IPS-NIHi11 (cell line): ENCODE measurements at regions not wholly inside any gene's neighbourhood (a gene's known extent, or its start where the extent isn't known, plus 50 kb on each side); places are given as distances from the start of the nearest gene placed in this dataset.

Experiments
- DNase-seq: peaks from one replicate; pipeline ENCODE4 v3.0.0; 2012; ENCODE audit warnings: mixed read lengths, low spot score

- DNase-seq: no peak
These were observed 86.8 kb downstream of the SPRING1 start for GRCh38 chr12:116651089-116651488.

- DNase-seq: no peak
These were observed 87.2 kb downstream of the SPRING1 start for GRCh38 chr12:116650585-116651087.

GRCh38 chr12:116650062-116650461, 87.8 kb downstream of the SPRING1 start:
- DNase-seq: no peak

GRCh38 chr12:116647813-116648212, 88.6 kb downstream of the MAP1LC3B2 start:
- DNase-seq: no peak

- DNase-seq: no peak
These were observed 87.7 kb downstream of the MAP1LC3B2 start for GRCh38 chr12:116646901-116647300.

GRCh38 chr12:116644806-116645205, 85.6 kb downstream of the MAP1LC3B2 start:
- no peak for DNase-seq

GRCh38 chr12:116642683-116643082, 83.5 kb downstream of the MAP1LC3B2 start:
- DNase-seq: no peak

GRCh38 chr12:116642106-116642505, 82.9 kb downstream of the MAP1LC3B2 start:
- no peak for DNase-seq

GRCh38 chr12:116640281-116640680, 81.1 kb downstream of the MAP1LC3B2 start:
- no peak for DNase-seq

GRCh38 chr12:116639765-116640164, 80.6 kb downstream of the MAP1LC3B2 start:
- no peak for DNase-seq

GRCh38 chr12:116638376-116638775, 79.2 kb downstream of the MAP1LC3B2 start:
- DNase-seq: no peak

- DNase-seq: no peak
These were observed 78.5 kb downstream of the MAP1LC3B2 start for GRCh38 chr12:116637589-116638150.

GRCh38 chr12:116636608-116637519, 77.7 kb downstream of the MAP1LC3B2 start:
- no peak for DNase-seq

- DNase-seq: no peak
These were observed 76.3 kb downstream of the MAP1LC3B2 start for GRCh38 chr12:116635487-116635886.

- DNase-seq: no peak
These were observed 74.3 kb downstream of the MAP1LC3B2 start for GRCh38 chr12:116633476-116633875.

- DNase-seq: no peak
These were observed 72.4 kb downstream of the MAP1LC3B2 start for GRCh38 chr12:116631619-116632018.

GRCh38 chr12:116630762-116631161, 71.6 kb downstream of the MAP1LC3B2 start:
- no peak for DNase-seq

- DNase-seq: no peak
These were observed 70.3 kb downstream of the MAP1LC3B2 start for GRCh38 chr12:116629480-116629879.

- no peak for DNase-seq
These were observed 69.8 kb downstream of the MAP1LC3B2 start for GRCh38 chr12:116628989-116629388.

GRCh38 chr12:116628450-116628793, 69.2 kb downstream of the MAP1LC3B2 start:
- no peak for DNase-seq
